Stimulated activated CD8-positive, alpha-beta memory T cell treated with anti-CD3 and anti-CD28 coated beads, Interleukin-12 subunit alpha, Interleukin-12 subunit beta, amount 100 ng/mL, for 4 hours (primary cell): ENCODE measurements at regions not wholly inside any gene's neighbourhood (a gene's known extent, or its start where the extent isn't known, plus 50 kb on each side); places are given as distances from the start of the nearest gene placed in this dataset.
"Not testable (repeated sequence)": the region's sequence is repeated elsewhere in the genome, so short reads cannot be mapped to it uniquely, and the experiment has no call there.

Source experiments
- DNase-seq: peaks from one replicate; pipeline ENCODE4 v3.0.0-alpha.2; 2020; ENCODE audit warnings: low read depth

- no peak for DNase-seq
Observed at GRCh38 chr2:190742431-190742830, 93.5 kb downstream of the NAB1 start.

GRCh38 chr2:190744041-190744440 is 95.2 kb downstream of the NAB1 start:
- DNase-seq = no peak

- no peak for DNase-seq
Observed at GRCh38 chr2:190746971-190747761, 98.3 kb downstream of the NAB1 start.

GRCh38 chr2:190748966-190749365 is 100.1 kb downstream of the NAB1 start:
- DNase-seq = no peak

- DNase-seq = no peak
Observed at GRCh38 chr2:190755772-190756415, 107.0 kb downstream of the NAB1 start.

GRCh38 chr2:190759749-190760213 is 110.9 kb downstream of the NAB1 start:
- DNase-seq = no peak

- not testable (repeated sequence) for DNase-seq
Observed at GRCh38 chr2:190760353-190761150, 111.7 kb downstream of the NAB1 start.

- not testable (repeated sequence) for DNase-seq
Observed at GRCh38 chr2:190761216-190761615, 112.3 kb downstream of the NAB1 start.

- no peak for DNase-seq
Observed at GRCh38 chr2:190762566-190762965, 113.7 kb downstream of the NAB1 start.

GRCh38 chr2:190763100-190763499 is 114.2 kb downstream of the NAB1 start:
- DNase-seq = no peak

GRCh38 chr2:190763901-190764514 is 115.1 kb downstream of the NAB1 start:
- no peak for DNase-seq

- DNase-seq = no peak
Observed at GRCh38 chr2:190765386-190766173, 115.0 kb upstream of the GLS start.

GRCh38 chr2:190766174-190766572 is 114.4 kb upstream of the GLS start:
- no peak for DNase-seq

GRCh38 chr2:190766595-190766994 is 114.0 kb upstream of the GLS start:
- no peak for DNase-seq

GRCh38 chr2:190767821-190768220 is 112.8 kb upstream of the GLS start:
- DNase-seq = no peak

- DNase-seq = no peak
Observed at GRCh38 chr2:190769258-190769657, 111.4 kb upstream of the GLS start.

GRCh38 chr2:190771726-190772125 is 108.9 kb upstream of the GLS start:
- no peak for DNase-seq

- DNase-seq = no peak
Observed at GRCh38 chr2:190780594-190780993, 100.0 kb upstream of the GLS start.

- DNase-seq = no peak
Observed at GRCh38 chr2:190781604-190782198, 98.9 kb upstream of the GLS start.

- DNase-seq = no peak
Observed at GRCh38 chr2:190782264-190782663, 98.4 kb upstream of the GLS start.
